ENCODE measurements at regions not wholly inside any gene's neighbourhood (a gene's known extent, or its start where the extent isn't known, plus 50 kb on each side); places are given as distances from the start of the nearest gene placed in this dataset.

- Histone ChIP-seq H3K36me3 (ENCODE audit: insufficient read depth, low read length) (no peaks in the 10 kb centered on the region), H3K4me3 (no peak overlapping the region), H3K9me3 (ENCODE audit: low read depth, low read length) (no peaks in the 10 kb centered on the region), H3K9ac (ENCODE audit: insufficient read length) (no peak overlapping the region), H3K27ac (no peak overlapping the region)
- DNase-seq (ENCODE audit: low read depth, low spot score): no peak
- no peak for TF ChIP-seq EZH2 (IDR thresholded peaks at IDR 0.05)
- TF ChIP-seq FOXP2 (optimal IDR thresholded peaks at IDR 0.05; ENCODE audit: control extremely low read depth, extremely low read length, insufficient read depth): no peak
- TF ChIP-seq POLR2AphosphoS5 (IDR thresholded peaks at IDR 0.05; ENCODE audit: borderline replicate concordance, low read depth, low read length): no peak
Measured at GRCh38 chr10:21161647-21162046, 264.5 kb upstream of the NEBL start.

GRCh38 chr10:21161090-21161625, 264.0 kb upstream of the NEBL start:
- Histone ChIP-seq H3K27ac (no peak overlapping the region), H3K4me3 (no peak overlapping the region), H3K9ac (ENCODE audit: insufficient read length) (no peak overlapping the region), H3K9me3 (ENCODE audit: low read depth, low read length) (no peaks in the 10 kb centered on the region), H3K36me3 (ENCODE audit: insufficient read depth, low read length) (no peaks in the 10 kb centered on the region)
- DNase-seq (ENCODE audit: low read depth, low spot score): no peak
- TF ChIP-seq EZH2 (IDR thresholded peaks at IDR 0.05): no peak
- no peak for TF ChIP-seq POLR2AphosphoS5 (IDR thresholded peaks at IDR 0.05; ENCODE audit: borderline replicate concordance, low read depth, low read length)
- TF ChIP-seq FOXP2 (optimal IDR thresholded peaks at IDR 0.05; ENCODE audit: control extremely low read depth, extremely low read length, insufficient read depth): no peak

- H3K9ac ChIP-seq (ENCODE audit: insufficient read length): no peak overlapping the region
- H3K36me3 ChIP-seq (ENCODE audit: insufficient read depth, low read length): no peaks in the 10 kb centered on the region
- no peak for DNase-seq (ENCODE audit: low read depth, low spot score)
- H3K4me3 ChIP-seq: no peak overlapping the region
- no peaks in the 10 kb centered on the region for H3K9me3 ChIP-seq (ENCODE audit: low read depth, low read length)
- H3K27ac ChIP-seq: no peak overlapping the region
- TF ChIP-seq POLR2AphosphoS5 (IDR thresholded peaks at IDR 0.05; ENCODE audit: borderline replicate concordance, low read depth, low read length) (no peak), EZH2 (IDR thresholded peaks at IDR 0.05) (no peak), FOXP2 (optimal IDR thresholded peaks at IDR 0.05; ENCODE audit: control extremely low read depth, extremely low read length, insufficient read depth) (no peak)
Measured at GRCh38 chr10:21160116-21160515, 263.0 kb upstream of the NEBL start.

- no peak for DNase-seq (ENCODE audit: low read depth, low spot score)
Measured at GRCh38 chr10:21159669-21160068, 262.6 kb upstream of the NEBL start.

GRCh38 chr10:21158301-21158700, 261.2 kb upstream of the NEBL start:
- Histone ChIP-seq H3K36me3 (ENCODE audit: insufficient read depth, low read length) (no peaks in the 10 kb centered on the region), H3K4me3 (no peak overlapping the region), H3K27ac (no peak overlapping the region), H3K9me3 (ENCODE audit: low read depth, low read length) (no peaks in the 10 kb centered on the region), H3K9ac (ENCODE audit: insufficient read length) (no peak overlapping the region)
- DNase-seq (ENCODE audit: low read depth, low spot score): no peak
- TF ChIP-seq POLR2AphosphoS5 (IDR thresholded peaks at IDR 0.05; ENCODE audit: borderline replicate concordance, low read depth, low read length) (no peak), FOXP2 (optimal IDR thresholded peaks at IDR 0.05; ENCODE audit: control extremely low read depth, extremely low read length, insufficient read depth) (no peak), EZH2 (IDR thresholded peaks at IDR 0.05) (no peak)

More at GRCh38 chr10:21159669-21160068, 262.6 kb upstream of the NEBL start:
- H3K27ac ChIP-seq: no peak overlapping the region
- H3K9ac ChIP-seq (ENCODE audit: insufficient read length): no peak overlapping the region
- no peaks in the 10 kb centered on the region for H3K9me3 ChIP-seq (ENCODE audit: low read depth, low read length)
- TF ChIP-seq EZH2 (IDR thresholded peaks at IDR 0.05): no peak
- TF ChIP-seq POLR2AphosphoS5 (IDR thresholded peaks at IDR 0.05; ENCODE audit: borderline replicate concordance, low read depth, low read length): no peak
- no peak for TF ChIP-seq FOXP2 (optimal IDR thresholded peaks at IDR 0.05; ENCODE audit: control extremely low read depth, extremely low read length, insufficient read depth)
- H3K4me3 ChIP-seq: no peak overlapping the region
- no peaks in the 10 kb centered on the region for H3K36me3 ChIP-seq (ENCODE audit: insufficient read depth, low read length)

- Histone ChIP-seq H3K9ac (ENCODE audit: insufficient read length) (no peak overlapping the region), H3K27ac (no peak overlapping the region), H3K36me3 (ENCODE audit: insufficient read depth, low read length) (no peaks in the 10 kb centered on the region), H3K9me3 (ENCODE audit: low read depth, low read length) (no peaks in the 10 kb centered on the region), H3K4me3 (no peak overlapping the region)
- no peak for DNase-seq (ENCODE audit: low read depth, low spot score)
- TF ChIP-seq POLR2AphosphoS5 (IDR thresholded peaks at IDR 0.05; ENCODE audit: borderline replicate concordance, low read depth, low read length) (no peak), EZH2 (IDR thresholded peaks at IDR 0.05) (no peak), FOXP2 (optimal IDR thresholded peaks at IDR 0.05; ENCODE audit: control extremely low read depth, extremely low read length, insufficient read depth) (no peak)
Measured at GRCh38 chr10:21157664-21158063, 260.6 kb upstream of the NEBL start.

GRCh38 chr10:21150166-21150565, 253.1 kb upstream of the NEBL start:
- TF ChIP-seq POLR2AphosphoS5 (IDR thresholded peaks at IDR 0.05; ENCODE audit: borderline replicate concordance, low read depth, low read length): no peak
- no peak for TF ChIP-seq FOXP2 (optimal IDR thresholded peaks at IDR 0.05; ENCODE audit: control extremely low read depth, extremely low read length, insufficient read depth)
- TF ChIP-seq EZH2 (IDR thresholded peaks at IDR 0.05): no peak
- H3K27ac ChIP-seq: no peak overlapping the region
- H3K9me3 ChIP-seq (ENCODE audit: low read depth, low read length): no peaks in the 10 kb centered on the region
- H3K4me3 ChIP-seq: no peak overlapping the region
- H3K9ac ChIP-seq (ENCODE audit: insufficient read length): no peak overlapping the region
- no peaks in the 10 kb centered on the region for H3K36me3 ChIP-seq (ENCODE audit: insufficient read depth, low read length)
- DNase-seq (ENCODE audit: low read depth, low spot score): no peak

- no peak overlapping the region for H3K9ac ChIP-seq (ENCODE audit: insufficient read length)
- H3K27ac ChIP-seq: no peak overlapping the region
- DNase-seq (ENCODE audit: low read depth, low spot score): no peak
- H3K4me3 ChIP-seq: no peak overlapping the region
- TF ChIP-seq EZH2 (IDR thresholded peaks at IDR 0.05): no peak
- no peak for TF ChIP-seq POLR2AphosphoS5 (IDR thresholded peaks at IDR 0.05; ENCODE audit: borderline replicate concordance, low read depth, low read length)
- no peak for TF ChIP-seq FOXP2 (optimal IDR thresholded peaks at IDR 0.05; ENCODE audit: control extremely low read depth, extremely low read length, insufficient read depth)
- H3K36me3 ChIP-seq (ENCODE audit: insufficient read depth, low read length): no peaks in the 10 kb centered on the region
- no peaks in the 10 kb centered on the region for H3K9me3 ChIP-seq (ENCODE audit: low read depth, low read length)
Measured at GRCh38 chr10:21146436-21146789, 249.3 kb upstream of the NEBL start.

Measured in SK-N-MC (cell line).